Urinary bladder (tissue), 3 donors: ENCODE measurements at regions not wholly inside any gene's neighbourhood (a gene's known extent, or its start where the extent isn't known, plus 50 kb on each side); places are given as distances from the start of the nearest gene placed in this dataset.

Experiments
- DNase-seq: peaks from one replicate; pipeline ENCODE4 v3.0.0-alpha.2; 2015; ENCODE audit errors: extremely low spot score
- H3K27ac ChIP-seq: one replicate; pipeline ENCODE4 v1.5.1; 2013; ENCODE audit warnings: low read depth, mild to moderate bottlenecking, moderate library complexity
- H3K36me3 ChIP-seq: one replicate; pipeline ENCODE4 v1.6.1; 2013; ENCODE audit warnings: mild to moderate bottlenecking, moderate library complexity; ENCODE audit not compliant: insufficient read depth
- H3K4me1 ChIP-seq: one replicate; pipeline ENCODE4 v1.6.1; 2013; ENCODE audit warnings: mild to moderate bottlenecking, moderate library complexity; ENCODE audit not compliant: insufficient read depth
- H3K4me3 ChIP-seq: one replicate; pipeline ENCODE4 v1.5.1; 2013; ENCODE audit warnings: low read depth, low read length
- WGBS: extraction: QIAGEN DNeasy Blood & Tissue Kit; methylation state at CpG from one replicate; pipeline ENCODE4 v1.1.7; 2013; 5-methylcytosine and 5-hydroxymethylcytosine counted together
- donor health status: healthy with polysubstance abuse.
- donor health status: healthy.

- H3K36me3 ChIP-seq: no peaks in the 10 kb centered on the region
- H3K27ac ChIP-seq: no peak overlapping the region
- no peaks in the 10 kb centered on the region for H3K4me1 ChIP-seq
- no peak overlapping the region for H3K4me3 ChIP-seq
- no peak for DNase-seq
- WGBS: 12% methylated on average over 7 of the region's 7 CpGs
These were observed 64.6 kb downstream of the TSPAN17 start for GRCh38 chr5:176711883-176712282.

GRCh38 chr5:176712546-176713304 is 65.4 kb downstream of the TSPAN17 start:
- no peaks in the 10 kb centered on the region for H3K36me3 ChIP-seq
- WGBS: 24% methylated on average over 17 of the region's 17 CpGs
- DNase-seq: no peak
- no peak overlapping the region for H3K27ac ChIP-seq
- no peak overlapping the region for H3K4me3 ChIP-seq
- H3K4me1 ChIP-seq: no peaks in the 10 kb centered on the region

GRCh38 chr5:176713409-176713808 is 66.1 kb downstream of the TSPAN17 start:
- Histone ChIP-seq H3K36me3 (no peaks in the 10 kb centered on the region), H3K4me3 (no peak overlapping the region), H3K4me1 (no peaks in the 10 kb centered on the region), H3K27ac (no peak overlapping the region)
- WGBS: 83% methylated on average over 6 of the region's 6 CpGs
- no peak for DNase-seq

- H3K27ac ChIP-seq: no peak overlapping the region
- H3K36me3 ChIP-seq: no peaks in the 10 kb centered on the region
- 90% methylated on average over 4 of the region's 4 CpGs for WGBS
- DNase-seq: no peak
- H3K4me1 ChIP-seq: no peaks in the 10 kb centered on the region
- no peak overlapping the region for H3K4me3 ChIP-seq
These were observed 66.8 kb downstream of the TSPAN17 start for GRCh38 chr5:176714067-176714466.

- H3K27ac ChIP-seq: no peak overlapping the region
- WGBS: 19% methylated on average over 4 of the region's 4 CpGs
- no peaks in the 10 kb centered on the region for H3K4me1 ChIP-seq
- H3K4me3 ChIP-seq: no peak overlapping the region
- no peaks in the 10 kb centered on the region for H3K36me3 ChIP-seq
- no peak for DNase-seq
These were observed 69.0 kb downstream of the TSPAN17 start for GRCh38 chr5:176716320-176716719.

- H3K27ac ChIP-seq: no peak overlapping the region
- 37% methylated on average over 14 of the region's 14 CpGs for WGBS
- no peaks in the 10 kb centered on the region for H3K4me1 ChIP-seq
- DNase-seq: no peak
- H3K4me3 ChIP-seq: no peak overlapping the region
- no peaks in the 10 kb centered on the region for H3K36me3 ChIP-seq
These were observed 71.9 kb downstream of the TSPAN17 start for GRCh38 chr5:176719113-176719739.

- no peaks in the 10 kb centered on the region for H3K36me3 ChIP-seq
- 82% methylated on average over 10 of the region's 10 CpGs for WGBS
- no peak overlapping the region for H3K4me3 ChIP-seq
- no peaks in the 10 kb centered on the region for H3K4me1 ChIP-seq
- no peak overlapping the region for H3K27ac ChIP-seq
- no peak for DNase-seq
These were observed 74.2 kb downstream of the TSPAN17 start for GRCh38 chr5:176721509-176721908.

GRCh38 chr5:176722757-176723156 is 75.5 kb downstream of the TSPAN17 start:
- DNase-seq: no peak
- Histone ChIP-seq H3K4me3 (no peak overlapping the region), H3K4me1 (no peaks in the 10 kb centered on the region), H3K36me3 (no peaks in the 10 kb centered on the region), H3K27ac (no peak overlapping the region)
- 36% methylated on average over 10 of the region's 10 CpGs for WGBS

GRCh38 chr5:176723440-176723839 is 76.2 kb downstream of the TSPAN17 start:
- DNase-seq: no peak
- no peak overlapping the region for H3K4me3 ChIP-seq
- no peaks in the 10 kb centered on the region for H3K4me1 ChIP-seq
- no peaks in the 10 kb centered on the region for H3K36me3 ChIP-seq
- no peak overlapping the region for H3K27ac ChIP-seq
- 63% methylated on average over 3 of the region's 3 CpGs for WGBS

- H3K4me3 ChIP-seq: no peak overlapping the region
- no peak for DNase-seq
- no peaks in the 10 kb centered on the region for H3K4me1 ChIP-seq
- 63% methylated on average over 8 of the region's 8 CpGs for WGBS
- H3K27ac ChIP-seq: no peak overlapping the region
- H3K36me3 ChIP-seq: no peaks in the 10 kb centered on the region
These were observed 77.2 kb downstream of the TSPAN17 start for GRCh38 chr5:176724472-176724871.

- H3K27ac ChIP-seq: no peak overlapping the region
- H3K4me1 ChIP-seq: no peaks in the 10 kb centered on the region
- WGBS: 21% methylated on average over 22 of the region's 22 CpGs
- no peaks in the 10 kb centered on the region for H3K36me3 ChIP-seq
- H3K4me3 ChIP-seq: no peak overlapping the region
- no peak for DNase-seq
These were observed 78.4 kb downstream of the TSPAN17 start for GRCh38 chr5:176725521-176726280.

GRCh38 chr5:176726746-176727527 is 79.7 kb downstream of the TSPAN17 start:
- Histone ChIP-seq H3K4me1 (no peaks in the 10 kb centered on the region), H3K27ac (no peak overlapping the region)
- WGBS: 79% methylated on average over 25 of the region's 25 CpGs

GRCh38 chr5:176727528-176727900 is 80.2 kb downstream of the TSPAN17 start:
- no peak for DNase-seq
- 86% methylated on average over 12 of the region's 12 CpGs for WGBS
- Histone ChIP-seq H3K27ac (no peak overlapping the region), H3K4me3 (no peak overlapping the region), H3K36me3 (no peaks in the 10 kb centered on the region), H3K4me1 (no peaks in the 10 kb centered on the region)

More at GRCh38 chr5:176726746-176727527, 79.7 kb downstream of the TSPAN17 start:
- DNase-seq: no peak
- H3K36me3 ChIP-seq: no peaks in the 10 kb centered on the region
- H3K4me3 ChIP-seq: no peak overlapping the region
